IMR-90 (cell line): ENCODE measurements at regions not wholly inside any gene's neighbourhood (a gene's known extent, or its start where the extent isn't known, plus 50 kb on each side); places are given as distances from the start of the nearest gene placed in this dataset.

Experiments used
- ATAC-seq: fragments of 200-7000 bp; cut with Tn5 transposase; 2 replicates; pipeline ENCODE4 v1.9.1; 2020; ENCODE audit warnings: low read depth, mild to moderate bottlenecking, moderate library complexity
- BruUV-seq: library from RNA; stranded (reverse); fragments of 400-500 nt; replicated peaks from 2 replicates; lab custom pipeline; 2021; lab: Mats Ljungman, UMichigan
- CTCF ChIA-PET: fragments of 300-600 bp; formaldehyde crosslinking; extraction: SDS; loops from one replicate; lab custom pipeline; 2021; ENCODE audit warnings: antibody characterized with exemption; lab: Yijun Ruan, JAX
- POLR2A ChIA-PET: fragments of 300-600 bp; sonication (Branson Sonifier 250); formaldehyde crosslinking; loops from one replicate; lab custom pipeline; 2022; ENCODE audit warnings: antibody characterized with exemption; ENCODE audit not compliant: unreplicated experiment; lab: Charles Lee
- DNase-seq: peaks from one replicate; pipeline ENCODE4 v3.0.0; 2013
- H2AFZ ChIP-seq: replicated peaks from 2 replicates; pipeline ENCODE3; 2013; ENCODE audit warnings: low read length, mild to moderate bottlenecking; ENCODE audit not compliant: poor library complexity
- H2AK5ac ChIP-seq: 2 replicates; pipeline ENCODE4 v1.6.1; 2013; ENCODE audit warnings: low read depth, low read length, inconsistent platforms
- H2AK9ac ChIP-seq: replicated peaks from 2 replicates; pipeline ENCODE3; 2013; ENCODE audit warnings: mild to moderate bottlenecking, low read depth, low read length, moderate library complexity; ENCODE audit not compliant: poor library complexity
- H2BK120ac ChIP-seq: 2 replicates; pipeline ENCODE4 v1.6.1; 2013; ENCODE audit warnings: low read depth, low read length, inconsistent platforms
- H2BK15ac ChIP-seq: 3 replicates; pipeline ENCODE4 v1.6.1; 2013; ENCODE audit warnings: low read depth, low read length, inconsistent platforms
- H2BK20ac ChIP-seq: 2 replicates; pipeline ENCODE4 v1.6.1; 2013; ENCODE audit warnings: low read depth, mild to moderate bottlenecking, inconsistent platforms, low read length, moderate library complexity
- H2BK5ac ChIP-seq: 2 replicates; pipeline ENCODE4 v1.6.1; 2013; ENCODE audit warnings: mild to moderate bottlenecking, low read depth, low read length, inconsistent platforms; ENCODE audit not compliant: poor library complexity, severe bottlenecking
- H3K14ac ChIP-seq: replicated peaks from 2 replicates; pipeline ENCODE4 v1.6.1; 2013; ENCODE audit warnings: low read depth, low read length, inconsistent platforms
- H3K18ac ChIP-seq: 2 replicates; pipeline ENCODE4 v1.6.1; 2013; ENCODE audit warnings: low read depth, low read length, control low read depth
- H3K23ac ChIP-seq: 2 replicates; pipeline ENCODE4 v1.6.1; 2013; ENCODE audit warnings: low read depth, low read length, inconsistent platforms
- H3K27ac ChIP-seq: 2 replicates; pipeline ENCODE4 v1.5.1; 2013; ENCODE audit warnings: mild to moderate bottlenecking, control low read depth, low read length; ENCODE audit not compliant: insufficient read depth
- H3K27me3 ChIP-seq: 2 replicates; pipeline ENCODE4 v1.6.1; 2013; ENCODE audit warnings: low read length; ENCODE audit not compliant: control insufficient read depth, insufficient read depth
- H3K36me3 ChIP-seq: 2 replicates; pipeline ENCODE4 v1.6.1; 2013; ENCODE audit warnings: low read length, mixed read lengths; ENCODE audit not compliant: control insufficient read depth, insufficient read depth
- H3K4ac ChIP-seq: 2 replicates; pipeline ENCODE4 v1.6.1; 2013; ENCODE audit warnings: low read depth, low read length, inconsistent platforms
- H3K4me1 ChIP-seq: 2 replicates; pipeline ENCODE4 v1.6.1; 2013; ENCODE audit warnings: low read length, mixed read lengths; ENCODE audit not compliant: control insufficient read depth, insufficient read depth
- H3K4me2 ChIP-seq: 2 replicates; pipeline ENCODE4 v1.6.1; 2013; ENCODE audit warnings: low read depth, mild to moderate bottlenecking, control low read depth, low read length, moderate library complexity
- H3K4me3 ChIP-seq: 2 replicates; pipeline ENCODE4 v1.5.1; 2013; ENCODE audit warnings: low read depth, mild to moderate bottlenecking, control low read depth, low read length, moderate library complexity; ENCODE audit not compliant: insufficient read depth
- H3K56ac ChIP-seq: 2 replicates; pipeline ENCODE4 v1.6.1; 2013; ENCODE audit warnings: low read length, inconsistent platforms; ENCODE audit not compliant: insufficient read depth; ENCODE audit errors: extremely low read depth
- H3K79me1 ChIP-seq, 2 experiments: 2 replicates each; pipeline ENCODE4 v1.6.1; 2013; ENCODE audit warnings: low read length in 2 of 2, inconsistent platforms in 1 of 2, low read depth in 1 of 2
- H3K9ac ChIP-seq: 2 replicates; pipeline ENCODE4 v1.6.1; 2013; ENCODE audit warnings: low read depth, low read length, control low read depth
- H3K9me1 ChIP-seq: 2 replicates; pipeline ENCODE4 v1.6.1; 2013; ENCODE audit warnings: low read length, inconsistent platforms; ENCODE audit not compliant: insufficient read depth
- H3K9me3 ChIP-seq: 2 replicates; pipeline ENCODE4 v1.6.1; 2013; ENCODE audit warnings: low read length; ENCODE audit not compliant: control insufficient read depth, insufficient read depth
- H4K20me1 ChIP-seq: 2 replicates; pipeline ENCODE4 v1.6.1; 2013; ENCODE audit warnings: low read length, inconsistent platforms; ENCODE audit not compliant: insufficient read depth
- H4K5ac ChIP-seq: 2 replicates; pipeline ENCODE4 v1.6.1; 2013; ENCODE audit warnings: mild to moderate bottlenecking, low read depth, low read length, control low read depth
- H4K8ac ChIP-seq, 2 experiments: 2 replicates each; pipeline ENCODE4 v1.6.1; 2013; ENCODE audit warnings: low read depth in 2 of 2, low read length in 2 of 2, control low read depth in 1 of 2, inconsistent platforms in 1 of 2
- H4K91ac ChIP-seq: 2 replicates; pipeline ENCODE4 v1.6.1; 2013; ENCODE audit warnings: low read depth, low read length, inconsistent platforms; ENCODE audit not compliant: insufficient read depth
- BHLHE40 ChIP-seq: fragments of 150-350 bp; IDR thresholded peaks from 2 replicates; pipeline ENCODE4 v1.6.1; 2016; ENCODE audit warnings: mild to moderate bottlenecking, low read depth, low read length
- CEBPB ChIP-seq: IDR thresholded peaks from 2 replicates; pipeline ENCODE4 v1.6.1; 2012; ENCODE audit warnings: low read depth, low read length, improper control_type of control experiment
- CHD1 ChIP-seq: IDR thresholded peaks from 2 replicates; pipeline ENCODE4 v1.6.1; 2012; ENCODE audit warnings: low read depth, low read length, improper control_type of control experiment
- CTCF ChIP-seq: conservative IDR thresholded peaks from 2 replicates; pipeline ENCODE4 v1.5.1; 2012; ENCODE audit warnings: mild to moderate bottlenecking, low read depth, low read length, improper control_type of control experiment
- FOS ChIP-seq: fragments of 150-350 bp; IDR thresholded peaks from 2 replicates; pipeline ENCODE4 v1.6.1; 2016; ENCODE audit warnings: low read depth, low read length
- MAFK ChIP-seq: IDR thresholded peaks from 2 replicates; pipeline ENCODE4 v1.6.1; 2012; ENCODE audit warnings: low read depth, low read length, improper control_type of control experiment
- MAZ ChIP-seq: IDR thresholded peaks from 2 replicates; pipeline ENCODE4 v1.6.1; 2012; ENCODE audit warnings: low read depth, mild to moderate bottlenecking, low read length, improper control_type of control experiment, moderate library complexity, borderline replicate concordance
- MXI1 ChIP-seq: IDR thresholded peaks from 2 replicates; pipeline ENCODE4 v1.6.1; 2012; ENCODE audit warnings: low read depth, mild to moderate bottlenecking, low read length, moderate library complexity, borderline replicate concordance
- NFE2L2 ChIP-seq: fragments of 150-350 bp; IDR thresholded peaks from 2 replicates; pipeline ENCODE4 v1.6.1; 2016; ENCODE audit warnings: low read depth, mild to moderate bottlenecking, low read length
- POLR2A ChIP-seq: IDR thresholded peaks from 2 replicates; pipeline ENCODE4 v1.6.1; 2012; ENCODE audit warnings: mild to moderate bottlenecking, low read depth, low read length
- RAD21 ChIP-seq: IDR thresholded peaks from 2 replicates; pipeline ENCODE4 v1.6.1; 2012; ENCODE audit warnings: low read length, improper control_type of control experiment
- RCOR1 ChIP-seq: IDR thresholded peaks from 2 replicates; pipeline ENCODE4 v1.6.1; 2012; ENCODE audit warnings: mild to moderate bottlenecking, low read length, improper control_type of control experiment; ENCODE audit not compliant: insufficient replicate concordance
- RFX5 ChIP-seq: IDR thresholded peaks from 2 replicates; pipeline ENCODE4 v1.8.0; 2012; ENCODE audit warnings: low read depth, mild to moderate bottlenecking, low read length, moderate library complexity
- SMC3 ChIP-seq: fragments of 150-350 bp; IDR thresholded peaks from 2 replicates; pipeline ENCODE4 v1.6.1; 2016; ENCODE audit warnings: low read depth, mild to moderate bottlenecking, antibody characterized with exemption, low read length, moderate library complexity
- WGBS, 2 experiments: methylation state at CpG; one replicate each; pipeline versions ENCODE4 v1.1.5 to v1.1.7; 2013; ENCODE audit warnings: missing lambda C conversion rate in 2 of 2; ENCODE audit not compliant: insufficient read length in 1 of 2; ENCODE audit errors: extremely low coverage in 2 of 2; 5-methylcytosine and 5-hydroxymethylcytosine counted together
- dilution Hi-C: fragments of 300-500 bp; cut with HindIII; formaldehyde crosslinking; loops from one replicate; pipeline ENCODE4 v1.14.3; 2018; ENCODE audit warnings: low sequenced_read_pairs; ENCODE audit not compliant: unreplicated experiment
- in situ Hi-C: fragments of 300-500 bp; cut with MboI; formaldehyde crosslinking; loops from 3 replicates; pipeline ENCODE4 v1.14.3; 2019; ENCODE audit warnings: low sequenced_read_pairs, inconsistent platforms, mixed read lengths
- intact Hi-C: fragments of 100-400 bp; cut with micrococcal nuclease; formaldehyde crosslinking; loops from 2 replicates; pipeline ENCODE4 v1.10.0; 2022
- TF ChIP-seq, protein P1 (sequence below): fragments of 150-350 bp; IDR thresholded peaks from 2 replicates; pipeline ENCODE4 v1.6.1; 2016; ENCODE audit warnings: low read depth, mild to moderate bottlenecking, low read length, moderate library complexity, borderline replicate concordance
- TF ChIP-seq, protein P2 (sequence below): fragments of 150-350 bp; IDR thresholded peaks from 2 replicates; pipeline ENCODE4 v1.6.1; 2017; ENCODE audit warnings: mild to moderate bottlenecking, antibody characterized with exemption, low read length, low read depth

DNA sequence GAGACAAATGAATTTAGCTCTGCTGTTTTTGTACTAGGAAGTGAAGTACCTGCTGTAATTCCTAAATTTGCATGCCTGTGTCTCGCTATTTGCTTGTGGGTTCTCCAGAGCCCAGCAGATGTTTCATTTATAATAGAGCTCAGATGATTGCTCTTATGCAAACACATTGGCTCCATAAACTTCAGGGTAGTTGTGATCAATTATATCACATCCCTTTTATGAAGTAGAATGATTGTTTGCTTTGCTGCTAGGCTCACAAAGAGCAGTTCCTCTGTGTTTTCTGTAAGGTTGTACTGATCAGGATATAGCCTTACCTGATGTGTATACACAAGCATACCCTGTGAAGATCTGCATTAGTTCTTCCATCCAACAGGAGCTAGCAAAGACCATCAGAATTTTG, 64.1 kb downstream of the C11orf87 start:
- H3K27me3 ChIP-seq, result no peaks in the 10 kb centered on the region
- dilution Hi-C loops, result no loop called here
- no peak overlapping the region for H3K4me3 ChIP-seq
- no peak overlapping the region for H4K91ac ChIP-seq
- ATAC-seq (no peak), DNase-seq (no peak)
- H3K27ac ChIP-seq, result no peak overlapping the region
- H2BK15ac ChIP-seq, result no peak overlapping the region
- H4K20me1 ChIP-seq, result no peaks in the 10 kb centered on the region
- intact Hi-C loops, result no loop called here
- no peaks in the 10 kb centered on the region for H3K9me1 ChIP-seq
- no peak overlapping the region for H3K9ac ChIP-seq
- H3K18ac ChIP-seq, result no peak overlapping the region
- no peak overlapping the region for H2AFZ ChIP-seq
- no peak overlapping the region for H2BK20ac ChIP-seq
- H3K4me1 ChIP-seq, result no peaks in the 10 kb centered on the region
- H3K9me3 ChIP-seq, result no peaks in the 10 kb centered on the region
- no peak overlapping the region for H3K14ac ChIP-seq
- TF ChIP-seq NFE2L2, result no peak
- TF ChIP-seq RAD21, result no peak
- no peak for TF ChIP-seq CEBPB
- TF ChIP-seq POLR2A, result no peak
- no peak for TF ChIP-seq RFX5
- no peak for TF ChIP-seq MXI1
- no peak for TF ChIP-seq MAFK
- no peak for TF ChIP-seq MAZ
- TF ChIP-seq RCOR1, result no peak
- no peak for TF ChIP-seq CHD1
- TF ChIP-seq BHLHE40, result no peak
- TF ChIP-seq CTCF, result no peak
- TF ChIP-seq FOS, result no peak
- no peak for TF ChIP-seq SMC3
- TF ChIP-seq, protein P1, sequence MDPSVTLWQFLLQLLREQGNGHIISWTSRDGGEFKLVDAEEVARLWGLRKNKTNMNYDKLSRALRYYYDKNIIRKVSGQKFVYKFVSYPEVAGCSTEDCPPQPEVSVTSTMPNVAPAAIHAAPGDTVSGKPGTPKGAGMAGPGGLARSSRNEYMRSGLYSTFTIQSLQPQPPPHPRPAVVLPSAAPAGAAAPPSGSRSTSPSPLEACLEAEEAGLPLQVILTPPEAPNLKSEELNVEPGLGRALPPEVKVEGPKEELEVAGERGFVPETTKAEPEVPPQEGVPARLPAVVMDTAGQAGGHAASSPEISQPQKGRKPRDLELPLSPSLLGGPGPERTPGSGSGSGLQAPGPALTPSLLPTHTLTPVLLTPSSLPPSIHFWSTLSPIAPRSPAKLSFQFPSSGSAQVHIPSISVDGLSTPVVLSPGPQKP, result no peak
- TF ChIP-seq, protein P2, sequence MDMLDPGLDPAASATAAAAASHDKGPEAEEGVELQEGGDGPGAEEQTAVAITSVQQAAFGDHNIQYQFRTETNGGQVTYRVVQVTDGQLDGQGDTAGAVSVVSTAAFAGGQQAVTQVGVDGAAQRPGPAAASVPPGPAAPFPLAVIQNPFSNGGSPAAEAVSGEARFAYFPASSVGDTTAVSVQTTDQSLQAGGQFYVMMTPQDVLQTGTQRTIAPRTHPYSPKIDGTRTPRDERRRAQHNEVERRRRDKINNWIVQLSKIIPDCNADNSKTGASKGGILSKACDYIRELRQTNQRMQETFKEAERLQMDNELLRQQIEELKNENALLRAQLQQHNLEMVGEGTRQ, result no peak
- no CpG with 5 or more reads among the region's 1 CpG for WGBS, 2 experiments
- ChIA-PET POLR2A (no interaction called here), CTCF (no interaction called here)
- no peak overlapping the region for H3K56ac ChIP-seq
- no peak overlapping the region for H2BK120ac ChIP-seq
- H3K79me1 ChIP-seq, result no peaks in the 10 kb centered on the region
- no peak overlapping the region for H2BK5ac ChIP-seq
- H4K5ac ChIP-seq, result no peak overlapping the region
- no peak overlapping the region for H3K4ac ChIP-seq
- H3K23ac ChIP-seq, result no peak overlapping the region
- H4K8ac ChIP-seq, result no peak overlapping the region
- no peak overlapping the region for H3K4me2 ChIP-seq
- H2AK5ac ChIP-seq, result no peak overlapping the region
- in situ Hi-C loops, result no loop called here
- BruUV-seq, result no TSS peak
- no peak overlapping the region for H2AK9ac ChIP-seq
- H3K36me3 ChIP-seq, result no peaks in the 10 kb centered on the region
